ENCODE measurements at regions not wholly inside any gene's neighbourhood (a gene's known extent, or its start where the extent isn't known, plus 50 kb on each side); places are given as distances from the start of the nearest gene placed in this dataset.

DNA sequence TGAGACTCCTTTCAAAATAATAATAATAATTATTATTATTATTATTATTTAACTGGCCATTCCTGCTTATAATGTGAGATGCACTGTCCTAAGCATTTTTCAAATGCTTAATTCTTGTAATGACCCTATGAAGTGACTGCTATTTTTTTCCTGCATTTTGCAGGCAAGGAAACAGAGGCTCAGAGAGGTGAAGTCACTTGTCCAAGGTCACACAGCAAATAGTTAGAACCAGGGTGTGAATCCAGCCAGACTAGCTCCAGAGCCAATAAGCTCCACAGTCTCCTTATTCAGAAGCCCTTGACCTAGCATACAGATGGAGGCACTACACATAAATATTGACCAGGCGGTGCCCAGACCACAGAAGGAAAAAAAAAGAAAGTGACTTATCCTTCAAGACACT lies 77.5 kb upstream of the CACNA1A start:
- TF ChIP-seq, protein P1, sequence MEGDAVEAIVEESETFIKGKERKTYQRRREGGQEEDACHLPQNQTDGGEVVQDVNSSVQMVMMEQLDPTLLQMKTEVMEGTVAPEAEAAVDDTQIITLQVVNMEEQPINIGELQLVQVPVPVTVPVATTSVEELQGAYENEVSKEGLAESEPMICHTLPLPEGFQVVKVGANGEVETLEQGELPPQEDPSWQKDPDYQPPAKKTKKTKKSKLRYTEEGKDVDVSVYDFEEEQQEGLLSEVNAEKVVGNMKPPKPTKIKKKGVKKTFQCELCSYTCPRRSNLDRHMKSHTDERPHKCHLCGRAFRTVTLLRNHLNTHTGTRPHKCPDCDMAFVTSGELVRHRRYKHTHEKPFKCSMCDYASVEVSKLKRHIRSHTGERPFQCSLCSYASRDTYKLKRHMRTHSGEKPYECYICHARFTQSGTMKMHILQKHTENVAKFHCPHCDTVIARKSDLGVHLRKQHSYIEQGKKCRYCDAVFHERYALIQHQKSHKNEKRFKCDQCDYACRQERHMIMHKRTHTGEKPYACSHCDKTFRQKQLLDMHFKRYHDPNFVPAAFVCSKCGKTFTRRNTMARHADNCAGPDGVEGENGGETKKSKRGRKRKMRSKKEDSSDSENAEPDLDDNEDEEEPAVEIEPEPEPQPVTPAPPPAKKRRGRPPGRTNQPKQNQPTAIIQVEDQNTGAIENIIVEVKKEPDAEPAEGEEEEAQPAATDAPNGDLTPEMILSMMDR (IDR thresholded peaks at IDR 0.05): no peak
- TF ChIP-seq POLR2A (IDR thresholded peaks at IDR 0.05): no peak

All from suprapubic skin (tissue), 3 donors.